H9 (cell line): ENCODE measurements at regions not wholly inside any gene's neighbourhood (a gene's known extent, or its start where the extent isn't known, plus 50 kb on each side); places are given as distances from the start of the nearest gene placed in this dataset.
"Not testable (repeated sequence)": the region's sequence is repeated elsewhere in the genome, so short reads cannot be mapped to it uniquely, and the experiment has no call there.

Source experiments
- DNase-seq: peaks from one replicate; pipeline ENCODE4 v3.0.0-alpha.2; 2017
- H2AFZ ChIP-seq: one replicate; pipeline ENCODE4 v1.6.1; 2013; ENCODE audit warnings: mild to moderate bottlenecking, low read length, control low read depth, moderate library complexity
- H2AK5ac ChIP-seq: 2 replicates; pipeline ENCODE4 v1.6.1; 2013; ENCODE audit warnings: low read length, control low read depth, mixed read lengths; ENCODE audit not compliant: insufficient read length
- H2BK120ac ChIP-seq: one replicate; pipeline ENCODE4 v1.6.1; 2013; ENCODE audit warnings: low read depth, mild to moderate bottlenecking, low read length, control low read depth, inconsistent platforms; ENCODE audit not compliant: poor library complexity, severe bottlenecking
- H2BK12ac ChIP-seq: 2 replicates; pipeline ENCODE4 v1.6.1; 2013; ENCODE audit warnings: low read length, control low read depth, mixed read lengths, low read depth; ENCODE audit not compliant: insufficient read length
- H2BK15ac ChIP-seq: 2 replicates; pipeline ENCODE4 v1.6.1; 2013; ENCODE audit warnings: low read depth, low read length, control low read depth
- H2BK20ac ChIP-seq: one replicate; pipeline ENCODE4 v1.6.1; 2013; ENCODE audit warnings: low read depth, mild to moderate bottlenecking, low read length, control low read depth, inconsistent platforms; ENCODE audit not compliant: poor library complexity, severe bottlenecking
- H2BK5ac ChIP-seq: 2 replicates; pipeline ENCODE4 v1.6.1; 2013; ENCODE audit warnings: low read length, control low read depth, mixed read lengths; ENCODE audit not compliant: insufficient read length
- H3K14ac ChIP-seq: 2 replicates; pipeline ENCODE4 v1.6.1; 2013; ENCODE audit warnings: low read length, control low read depth; ENCODE audit not compliant: insufficient read depth
- H3K18ac ChIP-seq: 2 replicates; pipeline ENCODE4 v1.6.1; 2013; ENCODE audit warnings: low read depth, mild to moderate bottlenecking, mixed read lengths, low read length, control low read depth; ENCODE audit not compliant: insufficient read length
- H3K23ac ChIP-seq: 2 replicates; pipeline ENCODE4 v1.6.1; 2013; ENCODE audit warnings: low read length, control low read depth, mixed read lengths, low read depth; ENCODE audit not compliant: insufficient read length
- H3K23me2 ChIP-seq: 2 replicates; pipeline ENCODE4 v1.6.1; 2013; ENCODE audit warnings: low read depth, mild to moderate bottlenecking, mixed read lengths, low read length, control low read depth; ENCODE audit not compliant: insufficient read length, poor library complexity, severe bottlenecking
- H3K27ac ChIP-seq: 2 replicates; pipeline ENCODE4 v1.5.1; 2013; ENCODE audit warnings: low read length, control low read depth, mixed read lengths, low read depth; ENCODE audit not compliant: insufficient read length
- H3K27me3 ChIP-seq: 2 replicates; pipeline ENCODE4 v1.6.1; 2013; ENCODE audit warnings: low read length, control low read depth, inconsistent platforms; ENCODE audit not compliant: insufficient read depth
- H3K4ac ChIP-seq: 2 replicates; pipeline ENCODE4 v1.6.1; 2013; ENCODE audit warnings: low read depth, mild to moderate bottlenecking, control low read depth, inconsistent platforms, low read length, moderate library complexity
- H3K4me1 ChIP-seq: 2 replicates; pipeline ENCODE4 v1.6.1; 2013; ENCODE audit warnings: low read length, control low read depth, inconsistent platforms; ENCODE audit not compliant: insufficient read depth
- H3K4me2 ChIP-seq: 2 replicates; pipeline ENCODE4 v1.6.1; 2013; ENCODE audit warnings: low read length, control low read depth, mixed read lengths; ENCODE audit not compliant: insufficient read length, insufficient read depth
- H3K56ac ChIP-seq: 2 replicates; pipeline ENCODE4 v1.6.1; 2013; ENCODE audit warnings: low read depth, mild to moderate bottlenecking, mixed read lengths, low read length, control low read depth; ENCODE audit not compliant: insufficient read length
- H3K79me1 ChIP-seq: 2 replicates; pipeline ENCODE4 v1.6.1; 2013; ENCODE audit warnings: low read depth, mild to moderate bottlenecking, moderate library complexity, low read length, control low read depth, inconsistent platforms; ENCODE audit not compliant: insufficient read depth, poor library complexity, severe bottlenecking
- H3K79me2 ChIP-seq: 2 replicates; pipeline ENCODE4 v1.6.1; 2013; ENCODE audit warnings: low read length, control low read depth, inconsistent platforms; ENCODE audit not compliant: insufficient read depth
- H3K9ac ChIP-seq: 2 replicates; pipeline ENCODE4 v1.6.1; 2013; ENCODE audit warnings: low read length, control low read depth, mixed read lengths; ENCODE audit not compliant: insufficient read length; ENCODE audit errors: extremely low read depth
- H3K9me3 ChIP-seq: one replicate; pipeline ENCODE4 v1.6.1; 2013; ENCODE audit warnings: low read depth, low read length, inconsistent platforms; ENCODE audit not compliant: control insufficient read depth
- H3T11ph ChIP-seq: one replicate; pipeline ENCODE4 v1.6.1; 2013; ENCODE audit warnings: mild to moderate bottlenecking, low read length, control low read depth, inconsistent platforms
- H4K20me1 ChIP-seq: one replicate; pipeline ENCODE4 v1.6.1; 2013; ENCODE audit not compliant: control insufficient read depth, insufficient read length, insufficient read depth
- H4K5ac ChIP-seq: 2 replicates; pipeline ENCODE4 v1.6.1; 2013; ENCODE audit warnings: low read depth, mild to moderate bottlenecking, mixed read lengths, low read length, control low read depth; ENCODE audit not compliant: insufficient read length
- H4K8ac ChIP-seq: replicated peaks from 2 replicates; pipeline ENCODE4 v1.6.1; 2013; ENCODE audit warnings: low read length, control low read depth, mixed read lengths, low read depth; ENCODE audit not compliant: insufficient read length
- H4K91ac ChIP-seq: 2 replicates; pipeline ENCODE4 v1.6.1; 2013; ENCODE audit warnings: low read depth, mild to moderate bottlenecking, moderate library complexity, mixed read lengths, low read length, control low read depth; ENCODE audit not compliant: insufficient read length
- H3K27ac Mint-ChIP-seq, 3 experiments: 2 replicates in 2 of 3; 3 replicates in 1 of 3; pipeline ENCODE4 v1.8.0; 2020 to 2021; ENCODE audit warnings: mixed read lengths in 3 of 3, mild to moderate bottlenecking in 1 of 3, moderate library complexity in 1 of 3
- H3K27me3 Mint-ChIP-seq: 2 replicates; pipeline ENCODE4 v1.8.0; 2021; ENCODE audit warnings: low read depth, mild to moderate bottlenecking, moderate library complexity, mixed read lengths
- H3K36me3 Mint-ChIP-seq, 3 experiments: 2 replicates in 2 of 3; 3 replicates in 1 of 3; pipeline ENCODE4 v1.8.0; 2020 to 2021; ENCODE audit warnings: low read depth in 3 of 3, mixed read lengths in 3 of 3; ENCODE audit not compliant: insufficient read depth in 1 of 3
- H3K4me1 Mint-ChIP-seq, 2 experiments: 2 replicates each; pipeline ENCODE4 v1.8.0; 2020; ENCODE audit warnings: mixed read lengths in 2 of 2
- H3K4me3 Mint-ChIP-seq, 2 experiments: 2 replicates in 1 of 2; 3 replicates in 1 of 2; pipeline ENCODE4 v1.8.0; 2020 to 2021; ENCODE audit warnings: mild to moderate bottlenecking in 2 of 2, mixed read lengths in 2 of 2, moderate library complexity in 1 of 2
- H3K9me3 Mint-ChIP-seq, 2 experiments: 2 replicates in 1 of 2; 3 replicates in 1 of 2; pipeline ENCODE4 v1.8.0; 2020; ENCODE audit warnings: mild to moderate bottlenecking in 2 of 2, mixed read lengths in 2 of 2, moderate library complexity in 1 of 2
- WGBS: extraction: QIAGEN DNeasy Blood & Tissue Kit; methylation state at CpG from one replicate; pipeline ENCODE4 v1.1.7; 2013; ENCODE audit warnings: missing lambda C conversion rate, low lambda C conversion rate, mixed read lengths; ENCODE audit not compliant: insufficient read length; ENCODE audit errors: extremely low coverage; 5-methylcytosine and 5-hydroxymethylcytosine counted together
- TF ChIP-seq, protein P1 (sequence below): fragments of 200-600 bp; sonication (generic); conservative IDR thresholded peaks from 3 replicates; pipeline ENCODE4 v1.8.0; 2021; ENCODE audit warnings: antibody characterized with exemption, mild to moderate bottlenecking

- Histone ChIP-seq H3K56ac (no peak overlapping the region), H2BK120ac (no peak overlapping the region), H3K4me2 (no peak overlapping the region), H3K9me3 (no peaks in the 10 kb centered on the region), H2BK12ac (no peak overlapping the region), H3K23me2 (no peaks in the 10 kb centered on the region), H3K4ac (no peak overlapping the region), H2AFZ (no peak overlapping the region), H3K79me1 (no peaks in the 10 kb centered on the region), H2BK20ac (no peak overlapping the region), H3K14ac (no peak overlapping the region), H3K4me1 (no peaks in the 10 kb centered on the region; the same call in 1 of the 2 replicates), H3K18ac (no peak overlapping the region), H4K5ac (no peak overlapping the region), H2BK5ac (no peak overlapping the region), H3K9ac (no peak overlapping the region), H2AK5ac (no peak overlapping the region), H2BK15ac (no peak overlapping the region), H4K8ac (no peak overlapping the region), H3K79me2 (no peaks in the 10 kb centered on the region), H3T11ph (no peak overlapping the region), H4K20me1 (no peaks in the 10 kb centered on the region), H3K27me3 (no peaks in the 10 kb centered on the region), H3K27ac (no peak overlapping the region), H4K91ac (no peak overlapping the region), H3K23ac (no peak overlapping the region)
- H3K27me3 Mint-ChIP-seq: no peaks in the 10 kb centered on the region
- WGBS: no CpG with 5 or more reads among the region's 6 CpGs
- TF ChIP-seq, protein P1, sequence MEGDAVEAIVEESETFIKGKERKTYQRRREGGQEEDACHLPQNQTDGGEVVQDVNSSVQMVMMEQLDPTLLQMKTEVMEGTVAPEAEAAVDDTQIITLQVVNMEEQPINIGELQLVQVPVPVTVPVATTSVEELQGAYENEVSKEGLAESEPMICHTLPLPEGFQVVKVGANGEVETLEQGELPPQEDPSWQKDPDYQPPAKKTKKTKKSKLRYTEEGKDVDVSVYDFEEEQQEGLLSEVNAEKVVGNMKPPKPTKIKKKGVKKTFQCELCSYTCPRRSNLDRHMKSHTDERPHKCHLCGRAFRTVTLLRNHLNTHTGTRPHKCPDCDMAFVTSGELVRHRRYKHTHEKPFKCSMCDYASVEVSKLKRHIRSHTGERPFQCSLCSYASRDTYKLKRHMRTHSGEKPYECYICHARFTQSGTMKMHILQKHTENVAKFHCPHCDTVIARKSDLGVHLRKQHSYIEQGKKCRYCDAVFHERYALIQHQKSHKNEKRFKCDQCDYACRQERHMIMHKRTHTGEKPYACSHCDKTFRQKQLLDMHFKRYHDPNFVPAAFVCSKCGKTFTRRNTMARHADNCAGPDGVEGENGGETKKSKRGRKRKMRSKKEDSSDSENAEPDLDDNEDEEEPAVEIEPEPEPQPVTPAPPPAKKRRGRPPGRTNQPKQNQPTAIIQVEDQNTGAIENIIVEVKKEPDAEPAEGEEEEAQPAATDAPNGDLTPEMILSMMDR: no peak
- H3K4me1 Mint-ChIP-seq: 0 out of 4 replicates have a peak, but pooled peaks cover 0 to 10% of the 10 kb centered on the region in 2 experiments
- DNase-seq: no peak
- no peak overlapping the region for H3K4me3 Mint-ChIP-seq
- H3K9me3 Mint-ChIP-seq: peaks cover 0 to 9% of the 10 kb centered on the region in 2 experiments; a peak in 4 of 5 replicates
- H3K36me3 Mint-ChIP-seq: no peaks in the 10 kb centered on the region; a peak in 1 of 7 replicates
- no peak overlapping the region for H3K27ac Mint-ChIP-seq
Measured at GRCh38 chr12:60235261-60235660, 639.4 kb downstream of the SLC16A7 start.

DNA sequence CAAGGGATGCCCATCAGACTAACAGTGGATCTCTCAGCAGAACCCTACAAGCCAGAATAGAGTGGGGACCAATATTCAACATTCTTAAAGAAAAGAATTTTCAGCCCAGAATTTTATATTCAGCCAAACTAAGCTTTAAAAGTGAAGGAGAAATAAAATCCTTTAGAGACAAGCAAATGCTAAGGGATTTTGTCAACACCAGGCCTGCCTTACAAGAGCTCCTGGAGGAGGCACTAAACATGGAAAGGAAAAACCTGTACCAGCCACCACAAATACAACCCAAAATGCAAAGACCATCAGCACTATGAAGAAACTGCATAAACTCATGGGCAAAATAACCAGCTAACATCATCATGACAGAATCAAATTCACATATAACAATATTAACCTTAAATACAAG lies 640.6 kb downstream of the SLC16A7 start:
- H3K4me1 ChIP-seq, H4K20me1 ChIP-seq, H3K27me3 Mint-ChIP-seq, H2BK15ac ChIP-seq, H3K18ac ChIP-seq, H4K5ac ChIP-seq, H2BK120ac ChIP-seq, H3K4me3 Mint-ChIP-seq, H3K4me2 ChIP-seq, H3K56ac ChIP-seq, H3K79me1 ChIP-seq, H3K23ac ChIP-seq, H4K91ac ChIP-seq, H3K23me2 ChIP-seq, H3T11ph ChIP-seq, H3K9me3 Mint-ChIP-seq, H3K27ac Mint-ChIP-seq, H3K4ac ChIP-seq, H3K27ac ChIP-seq, H3K9me3 ChIP-seq, H2BK12ac ChIP-seq, H3K27me3 ChIP-seq, H2BK20ac ChIP-seq, H2AK5ac ChIP-seq, H3K9ac ChIP-seq, H3K14ac ChIP-seq, H4K8ac ChIP-seq, H3K79me2 ChIP-seq, H2BK5ac ChIP-seq, H3K36me3 Mint-ChIP-seq, H2AFZ ChIP-seq, H3K4me1 Mint-ChIP-seq, DNase-seq: not testable (repeated sequence)
